ENCODE measurements at regions not wholly inside any gene's neighbourhood (a gene's known extent, or its start where the extent isn't known, plus 50 kb on each side); places are given as distances from the start of the nearest gene placed in this dataset.

GRCh38 chr14:65794674-65795279 lies 382.2 kb downstream of the FUT8 start:
- DNase-seq (ENCODE audit: low read depth in 2 of 3, low spot score in 2 of 3), result no peak

- no peak for DNase-seq (ENCODE audit: low read depth in 2 of 3, low spot score in 2 of 3)
Measured at GRCh38 chr14:65798216-65798615, 385.7 kb downstream of the FUT8 start.

- DNase-seq (ENCODE audit: low read depth in 2 of 3, low spot score in 2 of 3), result no peak
Measured at GRCh38 chr14:65800694-65801093, 388.2 kb downstream of the FUT8 start.

- no peak for DNase-seq (ENCODE audit: low read depth in 2 of 3, low spot score in 2 of 3)
Measured at GRCh38 chr14:65802196-65802595, 389.7 kb downstream of the FUT8 start.

GRCh38 chr14:65803885-65804284 lies 391.4 kb downstream of the FUT8 start:
- no peak for DNase-seq (ENCODE audit: low read depth in 2 of 3, low spot score in 2 of 3)

DNA sequence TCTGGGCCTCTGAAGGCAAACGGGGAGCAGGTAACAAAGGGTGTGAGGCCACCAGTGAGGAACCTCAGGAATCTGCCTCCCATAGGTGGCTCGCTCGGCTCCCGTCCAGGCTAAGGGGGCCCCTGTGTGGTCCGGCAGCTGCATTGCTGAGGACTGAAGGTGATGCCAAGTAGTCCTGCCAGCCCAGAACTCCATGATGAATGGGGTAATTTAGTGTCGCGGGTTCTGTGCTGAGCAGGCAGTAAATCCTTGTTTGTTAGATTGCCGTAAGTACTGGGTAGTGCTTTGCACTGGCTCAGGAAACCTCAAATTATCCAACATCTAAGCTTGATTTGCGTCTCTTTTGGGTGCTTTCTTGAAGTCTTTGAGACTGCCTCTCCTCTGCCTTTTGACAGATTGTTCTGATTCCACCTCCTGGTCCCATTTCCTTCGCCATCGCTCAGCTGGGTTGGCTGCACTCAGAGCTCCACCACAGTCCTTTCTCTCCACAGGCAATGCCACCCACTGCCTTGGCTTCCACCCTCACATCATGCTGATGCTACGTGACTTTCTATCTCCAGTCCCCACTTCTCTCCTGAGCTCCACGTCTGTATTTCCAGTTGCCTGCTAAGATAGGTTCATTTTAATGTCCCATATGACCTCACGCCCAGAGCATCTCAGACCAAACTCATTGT lies 392.0 kb downstream of the FUT8 start:
- no peak for DNase-seq (ENCODE audit: low read depth in 2 of 3, low spot score in 2 of 3)

- DNase-seq (ENCODE audit: low read depth in 2 of 3, low spot score in 2 of 3), result no peak
Measured at GRCh38 chr14:65805113-65805473, 392.6 kb downstream of the FUT8 start.

- DNase-seq (ENCODE audit: low read depth in 2 of 3, low spot score in 2 of 3), result no peak
Measured at GRCh38 chr14:65808390-65808789, 395.9 kb downstream of the FUT8 start.

- no peak for DNase-seq (ENCODE audit: low read depth in 2 of 3, low spot score in 2 of 3)
Measured at GRCh38 chr14:65810322-65810721, 397.8 kb downstream of the FUT8 start.

DNA sequence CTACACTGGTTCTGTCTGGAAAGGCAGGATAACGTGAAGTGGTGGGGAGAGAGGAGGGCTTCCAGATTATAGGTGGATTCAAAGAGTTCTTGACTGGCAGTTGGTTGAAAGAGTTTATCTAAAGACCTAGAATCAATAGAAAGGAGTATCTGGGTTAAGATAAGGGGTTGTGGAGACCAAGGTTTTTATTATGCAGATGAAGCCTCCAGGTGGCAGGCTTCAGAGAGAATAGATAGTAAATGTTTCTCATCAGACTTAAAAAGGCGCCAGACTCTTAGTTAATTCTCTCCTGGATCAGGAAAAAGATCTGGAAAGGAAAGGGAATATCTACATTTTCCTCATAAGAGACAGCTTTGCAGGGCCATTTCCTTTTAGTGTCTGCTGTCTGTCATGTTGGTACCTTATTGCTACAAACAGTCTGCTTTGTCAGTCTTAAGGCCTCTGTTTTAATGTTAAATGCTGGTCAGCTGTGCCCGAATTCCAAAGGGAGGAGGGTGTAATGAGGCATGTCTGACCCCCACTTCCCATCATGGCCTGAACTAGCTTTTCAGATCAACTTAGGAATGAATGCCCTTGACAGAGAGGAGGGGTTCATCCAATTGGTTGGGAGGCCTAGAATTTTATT lies 401.3 kb downstream of the FUT8 start:
- DNase-seq (ENCODE audit: low read depth in 2 of 3, low spot score in 2 of 3), result no peak

DNA sequence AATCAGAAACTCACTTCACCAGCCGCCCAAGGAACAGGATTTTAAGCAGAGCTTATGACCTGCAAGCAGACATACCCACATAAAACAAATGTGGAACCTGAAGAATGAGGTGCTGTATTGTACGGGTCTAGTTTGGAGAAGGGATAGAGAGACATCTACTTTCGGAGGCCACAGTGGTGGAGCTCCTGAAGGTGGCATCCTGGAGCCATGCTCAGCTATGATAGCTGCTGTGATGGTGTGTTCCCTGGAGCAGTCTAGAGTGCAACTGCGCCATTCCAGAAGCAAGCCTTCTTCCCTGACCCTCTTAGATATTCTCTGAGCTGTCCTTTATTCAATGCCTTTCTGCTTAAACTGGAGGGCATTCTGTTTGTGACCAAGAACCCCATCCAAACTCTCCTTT lies 402.6 kb downstream of the FUT8 start:
- DNase-seq (ENCODE audit: low read depth in 2 of 3, low spot score in 2 of 3), result no peak

GRCh38 chr14:65817011-65817410 lies 404.5 kb downstream of the FUT8 start:
- no peak for DNase-seq (ENCODE audit: low read depth in 2 of 3, low spot score in 2 of 3)

GRCh38 chr14:65819569-65819968 lies 407.0 kb downstream of the FUT8 start:
- no peak for DNase-seq (ENCODE audit: low read depth in 2 of 3, low spot score in 2 of 3)

- DNase-seq (ENCODE audit: low read depth in 2 of 3, low spot score in 2 of 3), result no peak
Measured at GRCh38 chr14:65821224-65821753, 408.8 kb downstream of the FUT8 start.

DNA sequence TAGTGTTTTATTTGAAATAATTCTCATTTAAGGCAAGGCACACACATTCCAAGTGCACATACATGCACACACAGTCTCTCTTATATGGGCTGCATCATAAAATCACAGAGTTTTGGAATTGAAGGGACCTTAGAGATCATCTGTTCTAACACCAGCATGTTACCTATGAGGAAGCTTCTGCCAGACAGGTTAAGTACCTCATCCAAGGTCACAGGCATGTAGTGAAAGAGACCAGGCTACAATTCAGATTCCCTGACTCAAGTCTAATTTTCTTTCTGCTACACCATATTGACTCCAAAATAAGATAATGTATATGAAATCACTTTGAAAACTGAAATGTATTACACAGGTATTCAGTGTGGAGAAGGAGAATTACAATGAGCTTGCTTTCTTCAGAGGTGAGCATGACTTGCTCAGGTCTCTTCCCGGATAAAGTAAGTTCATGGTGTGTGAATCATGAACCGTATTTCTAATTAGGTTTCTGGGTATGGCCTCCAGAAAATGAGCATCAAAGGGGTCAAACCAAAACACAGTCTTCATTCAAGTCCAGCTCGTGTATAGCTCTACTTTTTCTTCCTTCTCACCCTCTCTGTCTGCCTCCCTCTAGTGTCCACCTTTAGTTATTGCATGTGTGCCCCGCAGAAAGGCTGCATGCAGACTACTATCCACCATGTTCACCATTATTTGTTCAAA lies 411.9 kb downstream of the FUT8 start:
- DNase-seq (ENCODE audit: low read depth in 2 of 3, low spot score in 2 of 3), result peak; percentile 31 to 81 (median 49)

DNA sequence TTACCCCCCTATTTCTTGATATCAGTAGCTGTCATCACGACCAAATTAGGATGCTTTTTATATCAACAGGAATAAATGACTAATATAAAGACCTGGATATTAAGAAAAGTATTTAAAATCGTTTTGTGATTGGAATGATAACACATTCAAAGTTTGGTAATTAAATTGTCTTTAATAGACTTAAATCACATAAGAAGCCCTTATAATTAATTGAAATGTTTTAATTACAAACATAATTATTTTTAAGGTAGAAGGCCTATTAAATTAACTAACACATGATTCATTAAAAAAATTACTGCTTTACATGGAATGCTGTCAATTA lies 412.4 kb downstream of the FUT8 start:
- no peak for DNase-seq (ENCODE audit: low read depth in 2 of 3, low spot score in 2 of 3)

GRCh38 chr14:65826946-65827345 lies 414.4 kb downstream of the FUT8 start:
- no peak for DNase-seq (ENCODE audit: low read depth in 2 of 3, low spot score in 2 of 3)

- no peak for DNase-seq (ENCODE audit: low read depth in 2 of 3, low spot score in 2 of 3)
Measured at GRCh38 chr14:65827520-65827919, 415.0 kb downstream of the FUT8 start.

DNA sequence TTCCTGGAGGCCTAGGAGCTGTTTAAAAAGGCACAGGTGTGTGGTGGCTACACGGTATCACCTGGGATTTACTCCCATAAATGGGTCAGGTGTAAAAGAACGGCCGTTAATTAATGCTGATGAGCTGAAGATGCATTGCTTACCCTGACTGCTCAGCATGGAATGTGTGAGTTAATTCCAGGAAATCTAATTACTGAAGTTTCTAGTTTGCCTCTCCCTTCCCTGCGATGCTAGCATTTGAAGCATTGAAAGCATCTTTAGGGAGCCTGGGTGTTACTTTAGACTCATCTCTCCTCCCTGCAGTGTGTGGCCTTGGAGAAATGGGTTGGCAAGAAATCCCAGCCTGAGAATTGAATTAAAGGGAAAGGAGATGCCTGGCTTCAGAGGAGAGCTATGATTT lies 415.9 kb downstream of the FUT8 start:
- DNase-seq (ENCODE audit: low read depth in 2 of 3, low spot score in 2 of 3), result no peak

- peak in 1 of 3 donors; percentile 18 for DNase-seq (ENCODE audit: low read depth in 2 of 3, low spot score in 2 of 3)
Measured at GRCh38 chr14:65832431-65833266, 420.1 kb downstream of the FUT8 start.

Measured in hematopoietic multipotent progenitor cell (in vitro differentiated cells).